HG02678 (cell line): ENCODE measurements at regions not wholly inside any gene's neighbourhood (a gene's known extent, or its start where the extent isn't known, plus 50 kb on each side); places are given as distances from the start of the nearest gene placed in this dataset.
"Not testable (repeated sequence)": the region's sequence is repeated elsewhere in the genome, so short reads cannot be mapped to it uniquely, and the experiment has no call there.

ENCODE experiments used
- ATAC-seq: cut with Tn5 transposase; IDR thresholded peaks from one replicate; pipeline ENCODE4 v1.9.1; 2021; ENCODE audit warnings: mild to moderate bottlenecking, moderate library complexity; ENCODE audit not compliant: unreplicated experiment

DNA sequence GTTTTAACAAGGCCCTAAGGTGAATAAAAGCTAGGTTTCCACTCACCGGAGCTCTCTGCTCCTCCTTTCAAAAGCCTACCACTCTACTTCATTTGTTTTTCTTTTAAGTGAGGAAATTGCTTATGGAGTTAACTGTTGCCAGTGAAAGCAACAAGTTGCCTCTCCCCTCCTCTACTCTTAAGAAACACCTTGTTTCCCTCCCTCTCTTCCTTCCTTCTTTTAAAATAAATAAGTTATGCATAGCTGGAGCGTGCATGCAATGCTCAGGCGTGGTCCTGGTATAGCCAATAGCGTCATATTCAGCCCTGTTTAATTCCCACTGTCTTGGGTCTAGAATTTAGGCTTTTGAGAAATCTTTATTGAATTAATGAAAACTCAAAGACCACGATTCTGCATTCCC is 101.1 kb upstream of the IGF1R start:
- no peak for ATAC-seq

- ATAC-seq, result no peak
These were observed 100.6 kb upstream of the IGF1R start for GRCh38 chr15:98547741-98548138.

GRCh38 chr15:98548139-98548971 is 100.0 kb upstream of the IGF1R start:
- ATAC-seq, result no peak

DNA sequence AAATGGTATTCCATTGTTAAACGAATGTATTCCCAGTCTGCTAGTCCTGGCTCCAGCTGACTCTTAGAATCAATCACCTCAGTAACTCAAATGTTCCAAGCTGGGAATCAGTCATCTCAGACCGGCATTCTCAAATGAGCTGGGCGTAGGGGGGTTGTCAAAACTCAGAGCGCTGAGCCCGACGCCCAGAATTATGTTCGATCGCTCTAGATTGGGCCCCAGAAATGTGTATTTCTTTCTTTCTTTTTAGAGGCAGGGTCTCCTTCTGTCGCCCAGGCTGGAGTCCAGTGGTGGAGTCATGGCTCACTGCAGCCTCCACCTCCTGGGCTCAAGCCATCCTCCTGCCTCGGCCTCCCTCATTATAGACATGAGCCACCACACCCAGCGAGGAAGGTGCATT is 99.3 kb upstream of the IGF1R start:
- ATAC-seq, result no peak

DNA sequence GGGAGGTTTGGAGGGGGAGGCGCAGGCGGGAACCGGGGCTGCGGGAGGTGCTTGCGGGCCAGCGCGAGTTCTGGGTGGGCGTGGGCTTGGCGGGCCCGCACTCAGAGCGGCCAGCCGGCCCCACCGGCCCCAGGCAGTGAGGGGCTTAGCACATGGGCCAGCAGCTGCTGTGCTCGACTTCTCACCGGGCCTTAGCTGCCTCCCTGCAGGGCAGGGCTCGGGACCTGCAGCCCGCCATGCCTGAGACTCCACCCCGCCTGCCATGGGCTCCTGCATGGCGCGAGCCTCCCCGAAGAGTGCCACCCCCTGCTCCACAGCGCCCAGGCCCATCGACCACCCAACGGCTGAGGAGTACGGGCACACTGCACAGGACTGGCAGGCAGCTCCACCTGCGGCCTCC is 98.6 kb upstream of the IGF1R start:
- no peak for ATAC-seq

- not testable (repeated sequence) for ATAC-seq
These were observed 98.0 kb upstream of the IGF1R start for GRCh38 chr15:98550363-98550762.

GRCh38 chr15:98551936-98552562 is 96.3 kb upstream of the IGF1R start:
- ATAC-seq, result no peak

DNA sequence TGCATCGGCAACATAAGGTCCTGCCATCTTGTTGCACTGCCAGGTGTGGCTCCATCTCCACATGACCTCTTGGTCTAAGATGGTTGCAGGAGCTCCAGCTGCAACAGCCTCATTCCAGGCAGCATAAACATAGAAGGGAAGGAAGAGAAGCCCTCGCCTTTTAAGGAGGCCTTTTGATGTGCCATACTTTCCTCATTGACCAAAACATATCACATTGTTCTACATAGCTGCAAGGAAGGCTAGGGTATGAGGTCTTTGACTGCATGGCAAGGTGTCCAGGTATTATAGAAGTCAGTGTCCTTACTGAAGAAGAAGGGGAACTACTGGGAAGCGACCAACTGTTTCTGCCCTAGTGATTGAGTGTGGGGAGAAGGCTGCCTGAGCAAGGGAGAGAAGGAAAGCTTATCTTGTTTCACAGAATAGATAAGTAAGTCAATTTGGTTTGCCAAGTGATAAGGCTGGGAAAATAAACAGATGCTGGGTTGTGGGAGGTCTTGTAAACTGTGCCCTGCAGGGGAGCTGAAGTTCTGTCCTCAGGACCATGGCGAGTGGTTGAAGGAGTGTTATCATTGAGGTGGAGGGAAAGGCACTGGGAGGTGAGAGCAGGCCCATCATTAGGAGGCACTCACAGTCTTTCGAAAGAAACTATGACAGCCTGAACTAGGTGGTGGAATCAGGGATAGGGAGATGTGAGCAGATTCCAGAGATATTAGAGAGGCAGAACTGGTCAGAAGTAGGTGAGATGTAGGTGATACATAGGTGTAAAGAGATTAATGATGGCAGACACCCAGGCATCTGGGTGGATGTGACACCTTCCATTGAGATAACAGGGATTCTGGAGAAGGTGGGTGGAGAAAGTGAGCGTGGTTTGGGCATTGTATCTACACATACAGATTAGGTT is 93.8 kb upstream of the IGF1R start:
- no peak for ATAC-seq

DNA sequence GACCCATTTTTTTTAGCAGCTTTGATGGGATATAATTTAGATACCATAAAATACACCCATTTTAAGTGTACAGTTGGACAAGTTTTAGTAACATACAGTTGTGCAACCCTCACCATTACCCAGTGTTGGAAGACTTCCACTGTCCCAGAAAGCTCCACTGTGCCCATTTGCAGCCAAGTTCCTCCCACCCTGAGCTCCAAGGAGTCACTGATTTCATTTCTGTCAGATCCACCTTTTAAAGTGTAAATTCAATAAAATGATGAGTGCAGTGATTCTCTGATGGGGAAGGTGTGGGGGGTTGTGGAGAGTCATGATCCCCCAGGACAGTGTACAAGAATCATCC is 93.2 kb upstream of the IGF1R start:
- no peak for ATAC-seq

DNA sequence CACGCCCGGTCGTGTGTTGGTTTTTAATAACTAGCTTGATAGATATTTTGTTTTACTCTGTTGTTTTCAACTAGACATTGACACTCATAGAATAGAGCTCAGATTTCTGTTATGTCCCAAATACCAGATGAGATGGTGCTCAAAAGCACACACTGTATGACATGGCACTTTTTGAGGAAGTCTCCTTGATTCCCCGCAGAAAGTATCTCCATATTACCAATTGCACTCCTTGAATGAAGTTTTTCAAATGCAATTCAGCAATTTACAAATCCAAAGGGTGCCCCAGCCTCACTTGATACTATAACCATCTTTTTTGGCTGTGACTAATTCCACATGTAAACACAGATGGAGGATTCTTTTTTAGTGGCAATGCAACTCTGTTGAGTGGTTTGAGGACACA is 92.0 kb upstream of the IGF1R start:
- no peak for ATAC-seq

DNA sequence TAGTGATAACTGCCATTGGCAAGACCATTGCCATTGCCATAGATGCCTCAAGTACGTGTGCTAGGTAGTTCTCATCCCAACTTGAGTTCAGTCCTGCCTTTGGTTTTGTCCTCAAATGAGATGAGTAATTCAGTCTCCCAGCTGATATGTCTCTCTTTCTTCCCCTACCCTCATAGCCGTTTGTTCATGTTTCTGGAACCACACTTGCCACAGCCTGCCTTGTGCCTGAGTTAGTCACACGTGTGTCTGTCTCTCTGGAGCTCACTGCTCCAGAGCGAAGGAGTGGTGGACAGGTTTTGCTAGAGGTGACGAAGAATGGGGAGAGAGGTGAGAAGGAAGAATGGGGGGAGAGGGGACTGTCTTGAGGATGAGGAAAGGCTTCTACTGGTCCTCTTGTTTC is 88.0 kb upstream of the IGF1R start:
- no peak for ATAC-seq

GRCh38 chr15:98561169-98561941 is 87.0 kb upstream of the IGF1R start:
- no peak for ATAC-seq

- ATAC-seq, result no peak
These were observed 85.9 kb upstream of the IGF1R start for GRCh38 chr15:98562331-98562937.

DNA sequence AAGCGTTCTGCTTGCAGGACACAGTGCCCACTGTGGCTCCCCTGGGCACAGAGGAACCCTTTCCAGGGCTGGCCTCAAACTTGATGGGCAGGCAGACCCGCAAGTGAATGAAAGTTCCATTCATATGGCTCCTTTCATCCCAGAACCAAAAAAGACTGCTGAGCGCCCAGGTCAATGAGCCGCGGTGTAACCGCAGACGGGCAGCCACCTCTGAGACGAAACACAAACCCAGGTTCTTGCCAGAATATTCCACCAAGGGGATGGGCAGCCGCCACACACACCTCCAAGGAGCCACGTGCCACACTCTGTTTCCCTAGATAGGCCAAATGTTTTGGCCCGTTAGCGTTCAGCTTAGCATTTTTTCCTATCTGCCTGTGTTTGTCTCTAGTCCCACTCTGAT is 82.8 kb upstream of the IGF1R start:
- no peak for ATAC-seq

- ATAC-seq, result no peak
These were observed 80.4 kb upstream of the IGF1R start for GRCh38 chr15:98567951-98568350.

GRCh38 chr15:98568382-98569017 is 79.8 kb upstream of the IGF1R start:
- ATAC-seq, result no peak

DNA sequence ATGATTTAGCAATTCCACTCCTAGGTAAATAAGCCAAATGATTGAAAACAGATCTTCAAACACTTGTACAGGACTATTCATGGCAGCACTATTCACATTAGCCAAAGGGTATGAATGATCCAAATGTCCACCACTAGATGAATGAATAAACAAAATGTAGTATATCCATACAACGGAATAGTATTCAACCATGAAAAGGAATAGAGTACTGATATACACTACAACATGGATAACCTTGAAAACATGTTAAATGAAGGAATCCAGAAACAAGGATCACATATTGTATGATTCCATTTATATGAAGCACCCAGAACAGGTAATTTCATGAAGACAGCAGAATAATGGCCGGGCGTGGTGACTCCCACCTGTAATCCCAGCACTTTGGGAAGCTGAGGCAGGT is 78.2 kb upstream of the IGF1R start:
- ATAC-seq, result no peak

- no peak for ATAC-seq
These were observed 67.8 kb upstream of the IGF1R start for GRCh38 chr15:98580572-98580971.

DNA sequence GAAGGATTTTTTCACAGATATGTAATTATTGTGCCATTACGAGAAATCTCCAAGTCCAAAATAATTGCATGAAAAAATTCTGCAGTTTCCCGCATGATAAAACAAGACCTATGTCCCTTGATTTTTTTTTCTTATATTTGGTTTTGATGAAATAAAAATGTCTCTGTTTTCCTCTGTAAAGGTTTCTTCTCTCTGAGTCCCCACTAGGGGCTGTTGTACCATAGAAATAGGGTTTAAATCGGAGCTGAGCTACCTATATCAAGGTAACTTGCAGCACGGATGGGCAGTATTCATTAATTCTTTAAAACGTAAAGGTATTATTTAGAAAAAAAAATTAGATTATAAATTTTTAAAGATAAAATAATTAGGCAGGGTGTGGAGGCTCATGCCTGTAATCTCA is 66.6 kb upstream of the IGF1R start:
- ATAC-seq, result no peak

DNA sequence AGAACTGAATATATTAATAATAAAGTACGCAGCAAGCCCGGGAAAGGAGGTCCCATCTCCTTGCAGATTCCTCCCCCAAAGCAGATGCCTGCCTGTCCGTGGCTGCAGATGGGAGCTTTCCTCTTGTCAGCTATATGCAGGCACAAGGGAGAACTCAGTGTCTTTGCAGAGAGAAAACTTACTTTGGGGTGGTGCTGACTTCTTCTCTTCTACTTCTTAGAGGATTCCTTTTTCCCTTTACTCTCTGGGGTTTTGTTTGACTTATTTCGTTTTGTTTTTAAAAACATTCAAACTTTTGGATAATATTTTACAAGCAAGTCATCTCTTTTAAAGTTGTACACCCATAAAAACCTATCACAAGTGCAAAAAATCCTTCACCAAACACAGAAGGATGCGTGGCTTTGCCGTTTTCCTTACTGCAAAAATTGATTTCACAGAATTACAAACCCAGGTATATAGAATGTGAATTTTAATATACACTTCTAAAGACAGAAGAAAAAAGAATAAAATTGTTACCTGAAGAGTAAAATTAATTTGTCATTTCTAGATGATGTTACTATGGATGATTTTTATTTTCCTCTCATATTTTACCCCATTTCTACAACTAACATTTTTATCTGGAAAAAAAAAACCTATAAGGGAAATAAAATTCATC is 65.3 kb upstream of the IGF1R start:
- ATAC-seq, result no peak
